Activated B cell treated with CpG ODN at 0.5 μM for 24 hours (primary cell): ENCODE measurements at regions not wholly inside any gene's neighbourhood (a gene's known extent, or its start where the extent isn't known, plus 50 kb on each side); places are given as distances from the start of the nearest gene placed in this dataset.
"Not testable (repeated sequence)": the region's sequence is repeated elsewhere in the genome, so short reads cannot be mapped to it uniquely, and the experiment has no call there.

ENCODE experiments used
- ATAC-seq: fragments of 200-7000 bp; cut with Tn5 transposase; one replicate; pipeline ENCODE4 v1.10.0; 2021; ENCODE audit warnings: low read depth, mild to moderate bottlenecking, moderate library complexity
- CTCF ChIA-PET: fragments of 350-600 bp; sonication (Branson Sonifier 250); formaldehyde crosslinking; loops from one replicate; lab custom pipeline; 2021; ENCODE audit warnings: antibody characterized with exemption; lab: Charles Lee
- POLR2A ChIA-PET: fragments of 350-600 bp; sonication (Branson Sonifier 250); formaldehyde crosslinking; loops from one replicate; lab custom pipeline; 2021; ENCODE audit warnings: antibody characterized with exemption; lab: Charles Lee
- DNase-seq: peaks from one replicate; pipeline ENCODE4 v3.0.0; 2022
- H3K27ac Mint-ChIP-seq: one replicate; pipeline ENCODE4 v1.8.0; 2020; ENCODE audit warnings: mixed read lengths
- H3K27me3 Mint-ChIP-seq: one replicate; pipeline ENCODE4 v1.8.0; 2021; ENCODE audit warnings: mixed read lengths
- H3K36me3 Mint-ChIP-seq: one replicate; pipeline ENCODE4 v1.8.0; 2021; ENCODE audit warnings: low read depth, mixed read lengths
- H3K4me1 Mint-ChIP-seq: one replicate; pipeline ENCODE4 v1.8.0; 2021; ENCODE audit warnings: mixed read lengths
- H3K4me3 Mint-ChIP-seq: one replicate; pipeline ENCODE4 v1.8.0; 2020; ENCODE audit warnings: mild to moderate bottlenecking, mixed read lengths
- H3K9me3 Mint-ChIP-seq: one replicate; pipeline ENCODE4 v1.8.0; 2020; ENCODE audit warnings: mixed read lengths
- intact Hi-C: fragments of 100-400 bp; cut with micrococcal nuclease; formaldehyde crosslinking; loops from one replicate; pipeline ENCODE4 v1.15.1; 2024
- TF ChIP-seq, protein P1 (sequence below): fragments of 200-600 bp; IDR thresholded peaks from one replicate; pipeline ENCODE4 v1.8.0; 2022; ENCODE audit warnings: antibody characterized with exemption, mild to moderate bottlenecking

DNA sequence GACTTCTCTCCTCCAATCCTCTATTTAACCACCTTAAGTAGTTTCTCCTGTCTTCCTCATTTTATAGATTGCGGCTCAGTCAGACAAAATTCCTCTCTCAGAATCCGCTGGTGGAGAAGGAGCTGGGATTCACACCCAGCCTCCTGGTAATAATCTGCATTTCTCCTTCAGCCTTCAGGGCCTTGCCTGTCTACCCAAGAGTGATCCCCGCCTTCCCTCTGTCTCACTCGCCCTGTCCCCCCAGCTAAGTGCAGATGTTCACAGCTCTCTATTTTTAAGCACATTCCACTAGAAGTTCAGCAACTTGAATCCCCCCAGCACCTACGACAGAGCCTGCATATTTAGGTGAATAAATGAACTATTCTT, 212.5 kb upstream of the HAAO start:
- no peak overlapping the region for H3K4me3 Mint-ChIP-seq
- ATAC-seq, result no peak
- H3K36me3 Mint-ChIP-seq, result no peaks in the 10 kb centered on the region
- DNase-seq, result no peak
- no peak overlapping the region for H3K27ac Mint-ChIP-seq
- CTCF ChIA-PET, result no interaction called here
- H3K27me3 Mint-ChIP-seq, result peaks cover 22% of the 10 kb centered on the region
- TF ChIP-seq, protein P1, sequence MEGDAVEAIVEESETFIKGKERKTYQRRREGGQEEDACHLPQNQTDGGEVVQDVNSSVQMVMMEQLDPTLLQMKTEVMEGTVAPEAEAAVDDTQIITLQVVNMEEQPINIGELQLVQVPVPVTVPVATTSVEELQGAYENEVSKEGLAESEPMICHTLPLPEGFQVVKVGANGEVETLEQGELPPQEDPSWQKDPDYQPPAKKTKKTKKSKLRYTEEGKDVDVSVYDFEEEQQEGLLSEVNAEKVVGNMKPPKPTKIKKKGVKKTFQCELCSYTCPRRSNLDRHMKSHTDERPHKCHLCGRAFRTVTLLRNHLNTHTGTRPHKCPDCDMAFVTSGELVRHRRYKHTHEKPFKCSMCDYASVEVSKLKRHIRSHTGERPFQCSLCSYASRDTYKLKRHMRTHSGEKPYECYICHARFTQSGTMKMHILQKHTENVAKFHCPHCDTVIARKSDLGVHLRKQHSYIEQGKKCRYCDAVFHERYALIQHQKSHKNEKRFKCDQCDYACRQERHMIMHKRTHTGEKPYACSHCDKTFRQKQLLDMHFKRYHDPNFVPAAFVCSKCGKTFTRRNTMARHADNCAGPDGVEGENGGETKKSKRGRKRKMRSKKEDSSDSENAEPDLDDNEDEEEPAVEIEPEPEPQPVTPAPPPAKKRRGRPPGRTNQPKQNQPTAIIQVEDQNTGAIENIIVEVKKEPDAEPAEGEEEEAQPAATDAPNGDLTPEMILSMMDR, result no peak
- H3K9me3 Mint-ChIP-seq, result peaks cover 2% of the 10 kb centered on the region
- intact Hi-C loops, result no loop called here
- H3K4me1 Mint-ChIP-seq, result peaks cover 10% of the 10 kb centered on the region
- POLR2A ChIA-PET, result no interaction called here

DNA sequence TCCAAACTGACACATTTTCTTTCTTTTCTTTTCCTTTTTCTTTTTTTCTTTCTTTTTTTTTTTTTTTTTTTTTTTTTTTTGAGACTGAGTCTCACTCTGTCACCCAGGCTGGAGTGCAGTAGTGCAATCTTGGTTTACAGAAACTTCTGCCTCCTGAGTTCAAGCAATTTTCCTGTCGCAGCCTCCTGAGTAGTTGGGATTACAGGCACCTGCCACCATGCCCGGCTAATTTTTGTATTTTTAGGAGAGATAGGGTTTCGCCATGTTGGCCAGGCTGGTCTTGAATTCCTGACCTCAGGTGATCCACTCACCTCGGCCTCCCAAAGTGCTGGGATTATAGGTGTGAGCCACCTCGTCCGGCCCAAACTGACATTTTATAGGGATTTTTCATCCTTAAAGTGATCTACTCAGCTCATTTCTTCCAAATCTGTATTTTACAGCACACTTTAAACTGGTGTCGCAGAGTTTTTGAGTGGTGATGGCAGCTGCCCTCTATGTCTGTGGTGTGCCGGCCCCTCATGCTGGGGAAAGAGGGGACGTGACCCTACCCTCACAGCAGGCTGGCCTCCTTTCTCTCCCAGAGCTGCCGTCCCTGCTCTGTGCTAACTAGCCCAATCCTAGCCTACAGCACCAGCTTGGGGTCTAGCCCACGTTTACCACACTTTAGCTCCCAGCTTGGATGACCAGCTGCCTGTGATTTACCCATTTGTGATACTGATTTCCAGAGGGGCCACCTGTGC, 211.9 kb upstream of the HAAO start:
- CTCF ChIA-PET, POLR2A ChIA-PET, H3K9me3 Mint-ChIP-seq, H3K4me1 Mint-ChIP-seq, H3K27ac Mint-ChIP-seq, intact Hi-C loops, H3K4me3 Mint-ChIP-seq, H3K36me3 Mint-ChIP-seq, ATAC-seq, DNase-seq: not testable (repeated sequence)
- H3K27me3 Mint-ChIP-seq, result peaks cover 22% of the 10 kb centered on the region

DNA sequence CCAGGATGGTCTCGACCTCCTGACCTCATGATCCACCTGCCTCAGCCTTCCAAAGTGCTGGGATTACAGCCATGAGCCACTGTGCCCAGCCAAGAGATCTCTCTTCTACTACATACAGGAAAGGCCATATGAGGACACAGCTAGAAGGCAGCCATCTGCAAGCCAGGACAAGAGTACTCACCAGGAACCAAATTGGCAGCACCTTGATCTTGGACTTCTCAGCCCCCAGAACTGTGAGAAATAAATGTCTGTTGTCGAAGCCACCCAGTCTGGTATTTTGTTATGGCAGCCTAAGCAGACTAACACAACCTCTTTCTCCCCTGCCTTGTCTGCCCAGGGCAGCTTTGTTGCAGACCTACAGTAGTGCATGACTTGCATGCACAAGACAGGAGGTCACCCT, 211.3 kb upstream of the HAAO start:
- ATAC-seq, result no peak
- Mint-ChIP-seq H3K9me3 (peaks cover 2% of the 10 kb centered on the region), H3K27me3 (peaks cover 19% of the 10 kb centered on the region), H3K4me3 (no peak overlapping the region), H3K4me1 (peaks cover 10% of the 10 kb centered on the region), H3K36me3 (no peaks in the 10 kb centered on the region), H3K27ac (no peak overlapping the region)
- CTCF ChIA-PET, result interaction anchor here (0.7 kb wide), 1 partner anchor 481 kb away, joined by 4 read pairs; no protein-coding TSS in a partner anchor
- no peak for DNase-seq
- intact Hi-C loops, result no loop called here
- TF ChIP-seq, protein P1, result no peak
- POLR2A ChIA-PET, result no interaction called here

DNA sequence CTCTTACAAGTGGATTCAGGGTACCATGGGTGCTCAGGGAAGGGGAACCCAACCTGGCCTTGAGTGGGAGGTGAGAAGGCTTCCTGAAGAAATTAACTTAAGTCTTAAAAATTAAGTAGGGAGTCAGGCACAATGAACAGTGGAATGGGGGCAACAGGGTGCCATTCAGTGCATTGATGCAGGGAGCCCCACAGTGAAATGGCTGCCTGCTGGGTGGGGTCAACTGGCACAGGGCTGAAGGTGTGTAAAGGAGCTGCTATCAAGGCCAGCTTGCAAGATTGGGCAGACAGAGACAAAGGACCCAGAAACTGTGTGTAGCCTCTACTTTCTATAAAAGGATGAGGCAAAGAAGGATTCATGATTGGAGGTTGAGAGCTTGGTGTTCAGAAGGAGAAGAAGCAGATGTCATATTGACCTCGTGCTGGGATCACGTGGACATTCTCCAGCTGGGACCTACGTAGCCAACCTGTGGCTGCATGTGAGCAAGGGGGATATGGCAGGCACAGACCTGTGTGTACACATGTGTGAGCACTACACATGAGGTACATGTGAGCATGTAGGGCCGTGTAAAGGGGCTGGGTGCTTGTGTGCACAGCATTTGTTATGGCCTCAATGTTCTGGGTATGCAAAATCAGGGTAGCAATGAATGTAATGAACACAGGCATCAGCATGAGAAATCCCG, 209.5 kb upstream of the HAAO start:
- Mint-ChIP-seq H3K27me3 (peaks cover 7% of the 10 kb centered on the region), H3K27ac (no peak overlapping the region), H3K36me3 (no peaks in the 10 kb centered on the region), H3K4me3 (no peak overlapping the region), H3K9me3 (no peaks in the 10 kb centered on the region), H3K4me1 (peaks cover 10% of the 10 kb centered on the region)
- ATAC-seq, result no peak
- TF ChIP-seq, protein P1, result no peak
- intact Hi-C loops, result no loop called here
- ChIA-PET CTCF (no interaction called here), POLR2A (no interaction called here)
- no peak for DNase-seq

DNA sequence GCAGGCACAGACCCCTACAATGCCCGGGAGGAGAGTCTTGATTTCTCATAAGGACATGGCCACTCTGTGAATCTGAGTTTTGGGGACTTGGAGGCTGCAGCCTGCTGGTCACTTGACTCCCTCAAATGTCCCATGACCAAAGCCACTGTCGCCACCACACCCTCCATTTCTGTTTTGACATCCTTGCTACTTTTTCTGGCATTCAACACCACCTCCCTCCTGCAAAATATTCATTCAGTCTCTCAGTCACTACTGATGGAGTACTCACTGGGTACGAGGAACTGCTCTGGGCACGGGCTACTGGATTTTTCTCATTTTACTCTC, 208.6 kb upstream of the HAAO start:
- H3K27ac Mint-ChIP-seq, result no peak overlapping the region
- CTCF ChIA-PET, result no interaction called here
- TF ChIP-seq, protein P1, result no peak
- H3K4me1 Mint-ChIP-seq, result peaks cover 10% of the 10 kb centered on the region
- no peak overlapping the region for H3K4me3 Mint-ChIP-seq
- no peaks in the 10 kb centered on the region for H3K36me3 Mint-ChIP-seq
- ATAC-seq (no peak), DNase-seq (no peak)
- peaks cover 5% of the 10 kb centered on the region for H3K27me3 Mint-ChIP-seq
- POLR2A ChIA-PET, result no interaction called here
- peaks cover 1% of the 10 kb centered on the region for H3K9me3 Mint-ChIP-seq
- intact Hi-C loops, result no loop called here
